ENCODE measurements at regions not wholly inside any gene's neighbourhood (a gene's known extent, or its start where the extent isn't known, plus 50 kb on each side); places are given as distances from the start of the nearest gene placed in this dataset.
A peak's percentile ranks its signal among the peaks of the same experiment; 100 is the strongest.
"Not testable (repeated sequence)": the region's sequence is repeated elsewhere in the genome, so short reads cannot be mapped to it uniquely, and the experiment has no call there.

DNA sequence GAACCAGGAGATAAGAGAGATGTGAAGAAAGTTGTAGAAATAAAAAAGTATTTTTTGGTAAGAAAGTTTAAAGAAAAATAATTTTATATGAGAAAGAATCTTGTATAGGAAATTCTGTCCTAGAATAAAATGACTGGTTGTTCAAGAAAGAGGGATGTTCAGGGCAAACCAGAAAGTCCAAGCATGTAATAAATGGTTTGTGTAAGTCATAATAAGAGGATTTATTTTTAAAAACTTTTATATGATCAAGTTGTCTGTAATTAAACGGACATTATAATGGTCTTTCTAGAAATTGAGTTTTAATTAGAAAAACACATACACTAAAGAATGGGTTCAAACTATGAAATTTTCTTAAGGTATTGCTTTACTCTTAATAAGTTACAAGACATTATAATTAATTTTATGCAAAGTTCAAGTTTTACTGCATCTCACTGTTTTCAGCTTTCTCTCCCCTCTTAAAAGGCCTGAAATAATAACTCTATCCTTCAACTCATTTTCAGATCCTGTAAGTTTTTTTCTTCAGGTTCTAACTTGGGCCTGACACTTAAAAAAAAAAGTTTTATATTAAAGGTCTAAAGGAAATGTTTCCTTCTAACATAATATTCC lies 56.1 kb upstream of the ZNF300 start:
- H3K9me3 ChIP-seq (ENCODE audit: control insufficient read depth in 2 of 2, insufficient read depth in 1 of 2, low read depth in 1 of 2, low read length in 1 of 2), result peaks cover 0 to 17% of the 10 kb centered on the region in 2 donors
- no peak for DNase-seq
- 30 to 90% (median 52%) methylated on average over 1 of the region's 1 CpG for WGBS, 3 donors
- H3K4me1 ChIP-seq (ENCODE audit: control insufficient read depth in 3 of 3, insufficient read depth in 2 of 3, low read depth in 1 of 3, low read length in 2 of 3), result no peaks in the 10 kb centered on the region
- no peak overlapping the region for H3K27ac ChIP-seq (ENCODE audit: low read depth in 1 of 3, low read length in 2 of 3)
- H3K27me3 ChIP-seq (ENCODE audit: control insufficient read depth in 3 of 3, insufficient read depth in 3 of 3, low read length in 3 of 3), result no peaks in the 10 kb centered on the region
- no peaks in the 10 kb centered on the region for H3K36me3 ChIP-seq (ENCODE audit: control insufficient read depth in 3 of 3, insufficient read depth in 2 of 3, low read depth in 1 of 3, low read length in 3 of 3)
- no peak overlapping the region for H3K4me3 ChIP-seq (ENCODE audit: low read depth in 1 of 3, low read length in 3 of 3)
- FAIRE-seq, result no peak

DNA sequence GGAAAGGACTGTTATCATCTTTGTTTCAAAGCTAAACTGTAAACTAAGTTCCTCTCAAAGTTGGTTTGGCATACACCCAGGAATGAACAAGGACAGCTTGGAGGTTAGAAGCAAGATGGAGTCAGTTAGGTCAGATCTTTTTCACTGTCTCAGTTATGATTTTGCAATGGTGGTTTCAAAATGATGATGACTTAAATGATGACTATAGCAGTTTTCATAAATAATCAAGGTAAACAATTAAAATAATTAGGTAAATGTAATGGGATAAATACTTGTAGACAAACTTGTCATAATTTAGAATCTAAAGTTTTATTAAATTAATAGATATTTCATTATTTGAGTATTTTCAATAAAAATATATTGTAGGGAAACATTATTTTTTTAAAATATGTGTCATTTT lies 55.5 kb upstream of the ZNF300 start:
- not testable (repeated sequence) for H3K36me3 ChIP-seq (ENCODE audit: control insufficient read depth in 3 of 3, insufficient read depth in 2 of 3, low read depth in 1 of 3, low read length in 3 of 3); H3K27ac ChIP-seq (ENCODE audit: low read depth in 1 of 3, low read length in 2 of 3); H3K27me3 ChIP-seq (ENCODE audit: control insufficient read depth in 3 of 3, insufficient read depth in 3 of 3, low read length in 3 of 3); H3K4me3 ChIP-seq (ENCODE audit: low read depth in 1 of 3, low read length in 3 of 3); H3K4me1 ChIP-seq (ENCODE audit: control insufficient read depth in 3 of 3, insufficient read depth in 2 of 3, low read depth in 1 of 3, low read length in 2 of 3); DNase-seq
- H3K9me3 ChIP-seq (ENCODE audit: control insufficient read depth in 2 of 2, insufficient read depth in 1 of 2, low read depth in 1 of 2, low read length in 1 of 2), result peaks cover 0 to 18% of the 10 kb centered on the region in 2 donors
- FAIRE-seq, result peak; percentile 87

All from small intestine (tissue), 7 donors.